HL-60 (cell line): ENCODE measurements at regions not wholly inside any gene's neighbourhood (a gene's known extent, or its start where the extent isn't known, plus 50 kb on each side); places are given as distances from the start of the nearest gene placed in this dataset.

Source experiments
- DNase-seq, 2 experiments: peaks; one replicate each; pipeline ENCODE4 v3.0.0-alpha.2; 2010 to 2020; ENCODE audit warnings: low read depth in 1 of 2, low spot score in 1 of 2
- H3K27ac ChIP-seq: fragments of 250-450 bp; sonication (Bioruptor Pico); replicated peaks from 2 replicates; pipeline ENCODE4 v1.5.1; 2020; ENCODE audit warnings: mild to moderate bottlenecking, moderate library complexity
- H3K27me3 ChIP-seq: fragments of 250-450 bp; sonication (Bioruptor Pico); 2 replicates; pipeline ENCODE4 v1.5.1; 2021; ENCODE audit warnings: mild to moderate bottlenecking, moderate library complexity; ENCODE audit not compliant: insufficient read depth, poor library complexity, severe bottlenecking
- H3K4me3 ChIP-seq: replicated peaks from 2 replicates; pipeline ENCODE4 v1.5.1; 2011; ENCODE audit warnings: mild to moderate bottlenecking, control low read depth, low read length; ENCODE audit not compliant: insufficient read depth
- GABPA ChIP-seq: IDR thresholded peaks from 2 replicates; pipeline ENCODE4 v1.6.1; 2012; ENCODE audit warnings: low read depth
- POLR2AphosphoS5 ChIP-seq: IDR thresholded peaks from 2 replicates; pipeline ENCODE4 v1.6.1; 2012; ENCODE audit warnings: low read depth
- SPI1 ChIP-seq: IDR thresholded peaks from 2 replicates; pipeline ENCODE4 v1.6.1; 2012; ENCODE audit warnings: low read depth, mild to moderate bottlenecking, borderline replicate concordance
- TF ChIP-seq, protein P1 (sequence below): IDR thresholded peaks from 2 replicates; pipeline ENCODE4 v1.6.1; 2012; ENCODE audit warnings: low read depth; ENCODE audit not compliant: insufficient replicate concordance
- TF ChIP-seq, protein P2 (sequence below): IDR thresholded peaks from one replicate; pipeline ENCODE4 v1.5.1; 2011; ENCODE audit warnings: low read length, control low read depth, inconsistent platforms; ENCODE audit not compliant: insufficient read depth

DNA sequence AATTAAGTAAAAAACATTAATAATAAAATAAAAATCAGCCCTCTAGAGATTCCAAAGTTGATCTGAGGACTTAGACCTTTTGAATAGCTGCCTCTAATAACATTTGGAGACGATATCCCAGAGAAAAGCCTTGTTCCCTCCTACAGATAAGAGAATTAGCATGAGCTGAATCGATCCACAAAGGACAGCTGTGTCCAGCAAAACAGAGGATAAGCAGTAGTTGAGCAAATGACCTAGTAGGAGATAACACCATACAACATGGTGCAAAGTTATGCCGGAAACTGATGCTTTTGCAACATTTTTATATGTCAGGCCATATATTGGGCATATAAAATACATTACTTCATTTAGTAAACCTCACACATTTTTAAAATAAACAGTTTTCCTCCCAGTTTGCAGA, 212.2 kb upstream of the PRR16 start:
- no peak for DNase-seq
- TF ChIP-seq, protein P1, sequence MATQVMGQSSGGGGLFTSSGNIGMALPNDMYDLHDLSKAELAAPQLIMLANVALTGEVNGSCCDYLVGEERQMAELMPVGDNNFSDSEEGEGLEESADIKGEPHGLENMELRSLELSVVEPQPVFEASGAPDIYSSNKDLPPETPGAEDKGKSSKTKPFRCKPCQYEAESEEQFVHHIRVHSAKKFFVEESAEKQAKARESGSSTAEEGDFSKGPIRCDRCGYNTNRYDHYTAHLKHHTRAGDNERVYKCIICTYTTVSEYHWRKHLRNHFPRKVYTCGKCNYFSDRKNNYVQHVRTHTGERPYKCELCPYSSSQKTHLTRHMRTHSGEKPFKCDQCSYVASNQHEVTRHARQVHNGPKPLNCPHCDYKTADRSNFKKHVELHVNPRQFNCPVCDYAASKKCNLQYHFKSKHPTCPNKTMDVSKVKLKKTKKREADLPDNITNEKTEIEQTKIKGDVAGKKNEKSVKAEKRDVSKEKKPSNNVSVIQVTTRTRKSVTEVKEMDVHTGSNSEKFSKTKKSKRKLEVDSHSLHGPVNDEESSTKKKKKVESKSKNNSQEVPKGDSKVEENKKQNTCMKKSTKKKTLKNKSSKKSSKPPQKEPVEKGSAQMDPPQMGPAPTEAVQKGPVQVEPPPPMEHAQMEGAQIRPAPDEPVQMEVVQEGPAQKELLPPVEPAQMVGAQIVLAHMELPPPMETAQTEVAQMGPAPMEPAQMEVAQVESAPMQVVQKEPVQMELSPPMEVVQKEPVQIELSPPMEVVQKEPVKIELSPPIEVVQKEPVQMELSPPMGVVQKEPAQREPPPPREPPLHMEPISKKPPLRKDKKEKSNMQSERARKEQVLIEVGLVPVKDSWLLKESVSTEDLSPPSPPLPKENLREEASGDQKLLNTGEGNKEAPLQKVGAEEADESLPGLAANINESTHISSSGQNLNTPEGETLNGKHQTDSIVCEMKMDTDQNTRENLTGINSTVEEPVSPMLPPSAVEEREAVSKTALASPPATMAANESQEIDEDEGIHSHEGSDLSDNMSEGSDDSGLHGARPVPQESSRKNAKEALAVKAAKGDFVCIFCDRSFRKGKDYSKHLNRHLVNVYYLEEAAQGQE, result no peak
- TF ChIP-seq SPI1 (no peak), POLR2AphosphoS5 (no peak), GABPA (no peak)
- TF ChIP-seq, protein P2, sequence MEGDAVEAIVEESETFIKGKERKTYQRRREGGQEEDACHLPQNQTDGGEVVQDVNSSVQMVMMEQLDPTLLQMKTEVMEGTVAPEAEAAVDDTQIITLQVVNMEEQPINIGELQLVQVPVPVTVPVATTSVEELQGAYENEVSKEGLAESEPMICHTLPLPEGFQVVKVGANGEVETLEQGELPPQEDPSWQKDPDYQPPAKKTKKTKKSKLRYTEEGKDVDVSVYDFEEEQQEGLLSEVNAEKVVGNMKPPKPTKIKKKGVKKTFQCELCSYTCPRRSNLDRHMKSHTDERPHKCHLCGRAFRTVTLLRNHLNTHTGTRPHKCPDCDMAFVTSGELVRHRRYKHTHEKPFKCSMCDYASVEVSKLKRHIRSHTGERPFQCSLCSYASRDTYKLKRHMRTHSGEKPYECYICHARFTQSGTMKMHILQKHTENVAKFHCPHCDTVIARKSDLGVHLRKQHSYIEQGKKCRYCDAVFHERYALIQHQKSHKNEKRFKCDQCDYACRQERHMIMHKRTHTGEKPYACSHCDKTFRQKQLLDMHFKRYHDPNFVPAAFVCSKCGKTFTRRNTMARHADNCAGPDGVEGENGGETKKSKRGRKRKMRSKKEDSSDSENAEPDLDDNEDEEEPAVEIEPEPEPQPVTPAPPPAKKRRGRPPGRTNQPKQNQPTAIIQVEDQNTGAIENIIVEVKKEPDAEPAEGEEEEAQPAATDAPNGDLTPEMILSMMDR, result no peak
- H3K27me3 ChIP-seq, result no peaks in the 10 kb centered on the region
- no peak overlapping the region for H3K4me3 ChIP-seq
- H3K27ac ChIP-seq, result no peak overlapping the region

DNA sequence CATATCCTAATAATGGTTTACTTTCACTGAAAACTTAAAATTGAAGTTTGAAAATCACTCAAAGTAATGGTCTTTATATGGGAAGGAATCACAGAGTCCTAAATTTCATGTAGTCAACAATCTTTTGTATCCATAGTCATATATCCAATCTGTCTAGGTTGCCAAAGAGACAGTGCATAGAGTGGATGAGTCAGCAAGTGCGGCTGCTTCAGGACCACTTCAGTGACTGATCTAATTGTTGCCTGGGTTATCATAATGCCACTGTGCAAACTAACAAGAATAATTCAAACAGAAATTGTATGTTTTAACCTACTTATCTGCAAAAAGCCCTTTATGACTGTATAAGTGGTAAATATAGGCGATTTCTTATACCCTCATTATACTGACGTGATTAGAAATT, 211.3 kb upstream of the PRR16 start:
- H3K4me3 ChIP-seq, result no peak overlapping the region
- TF ChIP-seq SPI1, result no peak
- TF ChIP-seq, protein P1, result no peak
- TF ChIP-seq POLR2AphosphoS5, result no peak
- TF ChIP-seq, protein P2, result no peak
- TF ChIP-seq GABPA, result no peak
- no peak overlapping the region for H3K27ac ChIP-seq
- DNase-seq, result no peak
- H3K27me3 ChIP-seq, result no peaks in the 10 kb centered on the region

DNA sequence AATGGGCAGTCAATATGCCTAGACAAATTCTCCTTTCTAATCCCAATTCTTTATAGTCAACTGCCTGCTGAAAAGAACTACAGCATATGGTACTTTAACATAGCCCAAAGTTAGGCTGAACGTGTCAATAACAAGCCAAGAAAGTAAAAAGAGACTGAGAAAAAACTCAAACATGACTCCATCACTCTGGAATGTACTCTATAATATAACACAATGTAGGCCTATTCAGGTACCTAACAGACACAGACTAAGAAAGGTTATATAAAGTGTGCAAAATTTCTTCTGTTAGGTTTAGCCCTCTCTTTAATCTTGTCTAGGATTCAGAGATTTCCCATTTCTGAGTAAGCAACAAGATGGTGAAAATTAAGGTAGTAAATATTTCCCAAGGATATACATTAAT, 209.7 kb upstream of the PRR16 start:
- Histone ChIP-seq H3K4me3 (no peak overlapping the region), H3K27ac (no peak overlapping the region), H3K27me3 (no peaks in the 10 kb centered on the region)
- DNase-seq, result no peak
- no peak for TF ChIP-seq GABPA
- no peak for TF ChIP-seq POLR2AphosphoS5
- TF ChIP-seq, protein P2, result no peak
- TF ChIP-seq, protein P1, result no peak
